Stomach (tissue), 8 donors: ENCODE measurements at regions not wholly inside any gene's neighbourhood (a gene's known extent, or its start where the extent isn't known, plus 50 kb on each side); places are given as distances from the start of the nearest gene placed in this dataset.

Experiments
- DNase-seq, 2 donors: peaks; one replicate each; pipeline versions ENCODE4 v3.0.0 to v3.0.0-alpha.2; 2013 to 2019
- H3K27ac ChIP-seq, 5 donors: fragments of 200-600 bp in 4 of 5; sonication (generic) in 4 of 5; one replicate each; pipeline ENCODE4 v1.5.1; 2013 to 2019; ENCODE audit warnings: mild to moderate bottlenecking in 1 of 5, moderate library complexity in 1 of 5
- H3K27me3 ChIP-seq, 3 donors: fragments of 200-600 bp; sonication (generic); one replicate each; pipeline ENCODE4 v1.5.1; 2017 to 2019; ENCODE audit warnings: mixed run types in 1 of 3
- H3K36me3 ChIP-seq, 4 donors: fragments of 200-600 bp; sonication (generic); 1 replicate in 3 of 4; 2 replicates in 1 of 4; pipeline ENCODE4 v1.5.1; 2016 to 2019
- H3K4me1 ChIP-seq, 4 donors: fragments of 200-600 bp; sonication (generic); one replicate each; pipeline ENCODE4 v1.5.1; 2016 to 2019
- H3K4me3 ChIP-seq, 4 donors: fragments of 200-600 bp; sonication (generic) in 3 of 4; one replicate each; pipeline ENCODE4 v1.5.1; 2016 to 2019; ENCODE audit warnings: mild to moderate bottlenecking in 1 of 4
- H3K9me3 ChIP-seq, 4 donors: fragments of 200-600 bp; sonication (generic); one replicate each; pipeline ENCODE4 v1.5.1; 2016 to 2019
- EP300 ChIP-seq: sonication (generic); formaldehyde crosslinking; IDR thresholded peaks from one replicate; pipeline ENCODE4 v1.6.1; 2017; ENCODE audit warnings: antibody characterized with exemption
- POLR2A ChIP-seq, 4 donors: fragments of 450-650 bp; IDR thresholded peaks; one replicate each; pipeline ENCODE4 v1.6.1; 2016; ENCODE audit warnings: antibody characterized with exemption in 4 of 4, control low read depth in 2 of 4, mild to moderate bottlenecking in 1 of 4, moderate library complexity in 1 of 4
- POLR2AphosphoS5 ChIP-seq, 3 donors: sonication (generic); formaldehyde crosslinking; IDR thresholded peaks; one replicate each; pipeline ENCODE4 v1.6.1; 2016; ENCODE audit warnings: antibody characterized with exemption in 3 of 3
- WGBS, 5 donors: extraction: QIAGEN DNeasy Blood & Tissue Kit in 3 of 5; methylation state at CpG; one replicate each; pipeline versions ENCODE4 v1.1.5 to v1.1.7; 2013 to 2018; 5-methylcytosine and 5-hydroxymethylcytosine counted together
- intact Hi-C: fragments of 100-400 bp; cut with DNase I; formaldehyde crosslinking; loops from one replicate; pipeline ENCODE4 v1.15.1; 2023; ENCODE audit warnings: low total_unique reads
- TF ChIP-seq, protein P1 (sequence below), 7 experiments: fragments of 450-650 bp in 4 of 7; fragments of 200-600 bp in 3 of 7; sonication (generic) in 3 of 7; IDR thresholded peaks; one replicate each; pipeline ENCODE4 v1.5.1; 2016 to 2019; ENCODE audit warnings: antibody characterized with exemption in 7 of 7, control low read depth in 2 of 7, mild to moderate bottlenecking in 1 of 7
- donor health status: healthy with polysubstance abuse.
- donor health status: Bipolar disorder and iron deficiency.
- donor health status: healthy.

DNA sequence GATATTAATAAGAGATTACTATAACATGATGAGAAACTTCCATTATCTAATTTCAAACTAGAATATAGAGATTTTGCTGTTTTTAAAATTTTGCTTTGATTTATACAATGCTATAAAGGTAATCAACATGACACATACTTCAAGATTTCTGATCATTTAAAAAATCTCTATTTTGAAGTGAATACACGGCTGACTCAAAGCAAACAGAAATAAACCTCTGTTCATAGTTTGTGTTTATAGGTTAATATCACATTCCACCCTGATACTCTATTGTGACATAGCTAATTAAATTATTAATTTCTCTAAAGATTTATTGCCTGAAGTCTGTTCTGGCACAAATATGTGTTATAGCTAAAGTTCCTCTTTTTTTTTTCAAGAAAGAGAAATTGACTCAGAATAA is 349.2 kb downstream of the TLL1 start:
- no peaks in the 10 kb centered on the region for H3K27me3 ChIP-seq
- TF ChIP-seq POLR2A (IDR thresholded peaks at IDR 0.05) (no peak), POLR2AphosphoS5 (IDR thresholded peaks at IDR 0.05) (no peak), EP300 (no peak)
- TF ChIP-seq, protein P1, sequence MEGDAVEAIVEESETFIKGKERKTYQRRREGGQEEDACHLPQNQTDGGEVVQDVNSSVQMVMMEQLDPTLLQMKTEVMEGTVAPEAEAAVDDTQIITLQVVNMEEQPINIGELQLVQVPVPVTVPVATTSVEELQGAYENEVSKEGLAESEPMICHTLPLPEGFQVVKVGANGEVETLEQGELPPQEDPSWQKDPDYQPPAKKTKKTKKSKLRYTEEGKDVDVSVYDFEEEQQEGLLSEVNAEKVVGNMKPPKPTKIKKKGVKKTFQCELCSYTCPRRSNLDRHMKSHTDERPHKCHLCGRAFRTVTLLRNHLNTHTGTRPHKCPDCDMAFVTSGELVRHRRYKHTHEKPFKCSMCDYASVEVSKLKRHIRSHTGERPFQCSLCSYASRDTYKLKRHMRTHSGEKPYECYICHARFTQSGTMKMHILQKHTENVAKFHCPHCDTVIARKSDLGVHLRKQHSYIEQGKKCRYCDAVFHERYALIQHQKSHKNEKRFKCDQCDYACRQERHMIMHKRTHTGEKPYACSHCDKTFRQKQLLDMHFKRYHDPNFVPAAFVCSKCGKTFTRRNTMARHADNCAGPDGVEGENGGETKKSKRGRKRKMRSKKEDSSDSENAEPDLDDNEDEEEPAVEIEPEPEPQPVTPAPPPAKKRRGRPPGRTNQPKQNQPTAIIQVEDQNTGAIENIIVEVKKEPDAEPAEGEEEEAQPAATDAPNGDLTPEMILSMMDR (IDR thresholded peaks at IDR 0.05), result no peak
- peaks cover 0 to 10% (median 3%) of the 10 kb centered on the region in 4 donors for H3K9me3 ChIP-seq
- H3K27ac ChIP-seq, result no peak overlapping the region
- intact Hi-C loops, result no loop called here
- WGBS, 5 donors, result 68 to 87% (median 84%) methylated on average over 1 of the region's 1 CpG
- no peaks in the 10 kb centered on the region for H3K4me1 ChIP-seq
- DNase-seq, result no peak
- no peak overlapping the region for H3K4me3 ChIP-seq
- H3K36me3 ChIP-seq, result no peaks in the 10 kb centered on the region

DNA sequence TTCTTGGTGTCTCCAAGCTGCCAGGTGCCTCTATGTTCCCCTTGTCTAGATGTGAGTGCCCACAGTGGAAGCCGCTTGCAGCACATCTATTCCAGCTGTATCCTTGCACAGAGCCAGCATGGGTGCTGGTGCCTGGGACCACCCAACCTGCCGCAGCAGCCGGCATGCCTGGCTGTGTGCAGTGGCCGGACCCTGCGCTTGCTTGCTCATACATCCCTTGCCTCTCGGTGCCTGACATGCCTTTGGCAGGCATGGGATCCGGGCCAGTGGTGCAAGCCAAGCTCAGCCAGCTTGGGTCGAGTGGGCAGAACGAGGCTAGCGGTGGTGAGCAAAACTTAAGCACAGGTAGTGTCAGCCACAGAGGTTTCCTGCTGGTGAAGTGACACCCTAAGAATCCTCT is 355.1 kb downstream of the TLL1 start:
- Histone ChIP-seq H3K4me3 (no peak overlapping the region), H3K36me3 (no peaks in the 10 kb centered on the region), H3K4me1 (no peaks in the 10 kb centered on the region), H3K27ac (no peak overlapping the region), H3K27me3 (no peaks in the 10 kb centered on the region), H3K9me3 (peaks cover 0 to 15% (median 5%) of the 10 kb centered on the region in 4 donors)
- WGBS, 5 donors, result 86 to 93% (median 90%) methylated on average over 8 to 10 of the region's 10 CpGs
- no peak for DNase-seq
- TF ChIP-seq POLR2A (IDR thresholded peaks at IDR 0.05) (no peak), EP300 (no peak), POLR2AphosphoS5 (IDR thresholded peaks at IDR 0.05) (no peak)
- TF ChIP-seq, protein P1 (IDR thresholded peaks at IDR 0.05), result no peak
- intact Hi-C loops, result no loop called here

DNA sequence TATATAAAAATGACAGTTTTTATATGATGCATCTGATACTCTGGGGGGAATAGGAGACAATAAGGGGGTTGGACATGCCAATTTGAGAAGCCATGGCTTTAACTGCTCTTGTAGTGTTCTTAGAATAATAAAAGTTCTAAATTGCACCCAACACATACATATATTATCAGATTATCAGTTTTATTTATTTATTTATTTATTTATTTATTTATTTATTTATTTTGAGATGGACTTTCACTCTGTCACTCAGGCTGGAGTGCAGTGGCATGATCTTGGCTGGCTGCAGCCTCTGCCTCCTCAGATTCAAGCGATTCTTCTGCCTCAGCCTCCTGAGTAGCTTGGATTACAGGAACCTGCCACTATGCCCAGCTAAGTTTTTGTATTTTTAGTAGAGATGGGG is 356.8 kb downstream of the TLL1 start:
- no peak for DNase-seq
- H3K27me3 ChIP-seq, result no peaks in the 10 kb centered on the region
- intact Hi-C loops, result no loop called here
- H3K4me1 ChIP-seq, result no peaks in the 10 kb centered on the region
- no peak overlapping the region for H3K4me3 ChIP-seq
- H3K9me3 ChIP-seq, result peaks cover 0 to 15% (median 5%) of the 10 kb centered on the region in 4 donors
- H3K36me3 ChIP-seq, result no peaks in the 10 kb centered on the region
- TF ChIP-seq POLR2A (IDR thresholded peaks at IDR 0.05), result no peak
- TF ChIP-seq EP300, result no peak
- TF ChIP-seq POLR2AphosphoS5 (IDR thresholded peaks at IDR 0.05), result no peak
- TF ChIP-seq, protein P1 (IDR thresholded peaks at IDR 0.05), result no peak
- no peak overlapping the region for H3K27ac ChIP-seq
- 92 to 100% (median 93%) methylated on average over 1 of the region's 1 CpG for WGBS, 5 donors

DNA sequence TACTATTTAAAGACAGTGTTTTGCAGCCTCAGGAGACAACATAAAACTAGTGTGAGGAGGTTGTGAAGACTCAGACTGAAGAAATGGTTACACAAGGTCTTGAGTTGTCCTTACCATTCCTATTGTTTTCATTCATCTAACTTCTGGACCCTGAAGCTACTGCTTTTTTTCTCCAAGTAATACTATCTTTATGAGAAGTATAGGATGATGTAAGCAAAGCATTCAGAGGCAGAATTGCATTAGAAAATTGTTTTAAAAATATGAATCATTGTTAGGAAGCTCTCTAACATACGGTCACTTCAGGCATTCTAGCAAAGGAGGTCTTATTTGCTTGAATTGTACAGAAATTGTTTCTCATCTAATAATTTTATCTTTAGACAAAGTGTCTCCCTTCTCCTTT is 357.8 kb downstream of the TLL1 start:
- Histone ChIP-seq H3K4me1 (no peaks in the 10 kb centered on the region), H3K4me3 (no peak overlapping the region), H3K36me3 (no peaks in the 10 kb centered on the region), H3K27me3 (no peaks in the 10 kb centered on the region), H3K9me3 (peaks cover 0 to 15% (median 5%) of the 10 kb centered on the region in 4 donors), H3K27ac (no peak overlapping the region)
- TF ChIP-seq, protein P1 (IDR thresholded peaks at IDR 0.05), result no peak
- 73 to 91% (median 86%) methylated on average over 1 of the region's 1 CpG for WGBS, 5 donors
- DNase-seq, result no peak
- intact Hi-C loops, result no loop called here
